Large intestine (tissue), 3 donors: ENCODE measurements at regions not wholly inside any gene's neighbourhood (a gene's known extent, or its start where the extent isn't known, plus 50 kb on each side); places are given as distances from the start of the nearest gene placed in this dataset.

ENCODE experiments used
- DNase-seq, 2 donors: peaks; one replicate each; pipeline versions ENCODE4 v3.0.0 to v3.0.0-alpha.2; 2013
- H3K27ac ChIP-seq: one replicate; pipeline ENCODE4 v1.5.1; 2013; ENCODE audit warnings: low read length
- H3K27me3 ChIP-seq: 2 replicates; pipeline ENCODE4 v1.6.1; 2013; ENCODE audit warnings: low read length; ENCODE audit not compliant: control insufficient read depth, insufficient read depth
- H3K36me3 ChIP-seq: 2 replicates; pipeline ENCODE4 v1.6.1; 2013; ENCODE audit warnings: low read length; ENCODE audit not compliant: control insufficient read depth, insufficient read depth
- H3K4me1 ChIP-seq: one replicate; pipeline ENCODE4 v1.6.1; 2013; ENCODE audit warnings: low read length; ENCODE audit not compliant: control insufficient read depth, insufficient read depth
- H3K4me3 ChIP-seq: one replicate; pipeline ENCODE4 v1.5.1; 2013; ENCODE audit warnings: low read length
- H3K9me3 ChIP-seq: one replicate; pipeline ENCODE4 v1.6.1; 2013; ENCODE audit warnings: mild to moderate bottlenecking, low read depth, low read length, moderate library complexity; ENCODE audit not compliant: control insufficient read depth
- WGBS: methylation state at CpG from one replicate; pipeline ENCODE4 v1.1.5; 2013; ENCODE audit warnings: low lambda C conversion rate; ENCODE audit not compliant: insufficient coverage; 5-methylcytosine and 5-hydroxymethylcytosine counted together

DNA sequence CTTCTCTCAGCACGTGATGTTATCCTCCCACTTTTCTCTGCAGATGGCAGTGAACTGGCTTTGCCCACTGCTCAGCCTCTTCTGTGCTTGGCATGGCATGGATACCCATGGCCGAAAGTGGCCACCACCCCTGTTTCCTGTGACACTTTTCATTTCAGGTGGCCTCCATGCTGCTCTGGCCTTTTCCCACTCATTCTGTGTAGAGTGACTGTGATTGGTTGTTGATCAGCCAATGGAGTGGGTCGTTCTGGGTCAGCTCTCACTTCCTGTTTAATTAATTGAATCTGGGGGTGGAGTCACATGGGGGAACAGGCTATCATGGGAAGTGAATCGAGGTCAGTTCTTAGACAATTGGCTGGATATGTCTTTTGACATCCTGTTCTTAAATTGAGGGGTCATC lies 350.1 kb upstream of the EEF2KMT start:
- no peaks in the 10 kb centered on the region for H3K4me1 ChIP-seq
- WGBS, result no CpG with 5 or more reads among the region's 4 CpGs
- H3K9me3 ChIP-seq, result no peaks in the 10 kb centered on the region
- H3K27me3 ChIP-seq, result no peaks in the 10 kb centered on the region
- H3K27ac ChIP-seq, result no peak overlapping the region
- DNase-seq, result no peak
- no peaks in the 10 kb centered on the region for H3K36me3 ChIP-seq
- H3K4me3 ChIP-seq, result no peak overlapping the region

- H3K9me3 ChIP-seq, result no peaks in the 10 kb centered on the region
- H3K4me3 ChIP-seq, result no peak overlapping the region
- no peak overlapping the region for H3K27ac ChIP-seq
- H3K36me3 ChIP-seq, result no peaks in the 10 kb centered on the region
- no peaks in the 10 kb centered on the region for H3K4me1 ChIP-seq
- no CpG with 5 or more reads among the region's 8 CpGs for WGBS
- DNase-seq, result no peak
- H3K27me3 ChIP-seq, result no peaks in the 10 kb centered on the region
Measured at GRCh38 chr16:5446623-5447240, 349.1 kb upstream of the EEF2KMT start.

- H3K4me1 ChIP-seq, result no peaks in the 10 kb centered on the region
- H3K9me3 ChIP-seq, result no peaks in the 10 kb centered on the region
- no peak overlapping the region for H3K4me3 ChIP-seq
- WGBS, result no CpG with 5 or more reads among the region's 7 CpGs
- DNase-seq, result no peak
- H3K27ac ChIP-seq, result no peak overlapping the region
- H3K36me3 ChIP-seq, result no peaks in the 10 kb centered on the region
- H3K27me3 ChIP-seq, result no peaks in the 10 kb centered on the region
Measured at GRCh38 chr16:5444189-5444588, 346.6 kb upstream of the EEF2KMT start.

DNA sequence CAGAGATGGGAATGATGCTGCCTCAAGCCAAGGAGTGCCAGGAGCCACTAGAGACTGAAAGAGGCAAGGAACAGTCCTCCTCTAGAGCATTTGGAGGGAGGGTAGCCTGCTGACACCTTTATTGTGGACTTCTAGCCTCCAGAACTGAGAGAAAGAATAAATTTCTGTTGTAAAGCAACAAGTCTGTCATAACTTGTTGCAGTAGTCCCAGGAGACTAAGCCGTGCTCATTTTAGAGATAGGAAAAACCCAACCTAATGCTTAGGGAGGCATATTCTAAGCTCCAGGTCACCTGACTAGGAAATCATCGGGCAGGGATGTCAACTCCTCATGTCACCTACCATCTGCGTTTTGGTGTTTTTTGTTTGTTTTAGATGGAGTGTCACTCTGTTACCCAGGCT lies 345.4 kb upstream of the EEF2KMT start:
- whole genome bisulfite sequencing, result no CpG with 5 or more reads among the region's 3 CpGs
- no peak for DNase-seq
- Histone ChIP-seq H3K9me3 (no peaks in the 10 kb centered on the region), H3K36me3 (no peaks in the 10 kb centered on the region), H3K4me3 (no peak overlapping the region), H3K4me1 (no peaks in the 10 kb centered on the region), H3K27me3 (no peaks in the 10 kb centered on the region), H3K27ac (no peak overlapping the region)

- 100% methylated on average over 1 of the region's 3 CpGs for WGBS
- DNase-seq, result no peak
- H3K4me3 ChIP-seq, result no peak overlapping the region
Measured at GRCh38 chr16:5442054-5442453, 344.5 kb upstream of the EEF2KMT start.

GRCh38 chr16:5438591-5438990 lies 341.0 kb upstream of the EEF2KMT start:
- Histone ChIP-seq H3K4me3 (no peak overlapping the region), H3K4me1 (no peaks in the 10 kb centered on the region), H3K27ac (no peak overlapping the region), H3K9me3 (no peaks in the 10 kb centered on the region), H3K36me3 (no peaks in the 10 kb centered on the region), H3K27me3 (no peaks in the 10 kb centered on the region)
- DNase-seq, result no peak
- WGBS, result no CpG with 5 or more reads among the region's 7 CpGs

More at GRCh38 chr16:5442054-5442453, 344.5 kb upstream of the EEF2KMT start:
- no peaks in the 10 kb centered on the region for H3K9me3 ChIP-seq
- no peak overlapping the region for H3K27ac ChIP-seq
- H3K27me3 ChIP-seq, result no peaks in the 10 kb centered on the region
- no peaks in the 10 kb centered on the region for H3K4me1 ChIP-seq
- H3K36me3 ChIP-seq, result no peaks in the 10 kb centered on the region

GRCh38 chr16:5433587-5433986 lies 336.0 kb upstream of the EEF2KMT start:
- no peaks in the 10 kb centered on the region for H3K27me3 ChIP-seq
- DNase-seq, result no peak
- no peak overlapping the region for H3K4me3 ChIP-seq
- H3K9me3 ChIP-seq, result no peaks in the 10 kb centered on the region
- WGBS, result 100% methylated on average over 1 of the region's 10 CpGs
- H3K4me1 ChIP-seq, result no peaks in the 10 kb centered on the region
- H3K36me3 ChIP-seq, result no peaks in the 10 kb centered on the region
- no peak overlapping the region for H3K27ac ChIP-seq

- 70% methylated on average over 5 of the region's 15 CpGs for WGBS
- Histone ChIP-seq H3K27me3 (no peaks in the 10 kb centered on the region), H3K4me3 (no peak overlapping the region), H3K9me3 (no peaks in the 10 kb centered on the region), H3K36me3 (no peaks in the 10 kb centered on the region), H3K4me1 (no peaks in the 10 kb centered on the region), H3K27ac (no peak overlapping the region)
- no peak for DNase-seq
Measured at GRCh38 chr16:5432166-5432565, 334.6 kb upstream of the EEF2KMT start.

DNA sequence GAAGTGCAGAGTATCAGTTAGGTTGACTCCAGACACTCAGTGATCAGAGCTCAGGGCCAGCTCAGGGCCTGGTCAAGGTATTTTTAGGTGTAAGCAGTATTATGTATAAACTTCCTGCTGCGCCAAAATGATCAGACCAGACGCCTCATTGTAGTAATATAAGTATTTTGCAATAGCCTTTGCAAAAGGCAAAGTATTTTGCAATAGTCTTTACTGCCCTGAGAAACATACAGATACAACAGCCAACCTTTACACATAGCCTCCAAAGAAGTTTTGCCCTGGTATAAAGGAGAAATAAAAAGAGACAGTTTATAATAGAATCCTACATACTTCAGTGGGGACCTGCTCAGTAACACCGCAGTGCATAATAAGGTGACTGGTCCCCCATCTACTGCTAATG lies 333.0 kb upstream of the EEF2KMT start:
- no peak overlapping the region for H3K4me3 ChIP-seq
- no peaks in the 10 kb centered on the region for H3K9me3 ChIP-seq
- no peaks in the 10 kb centered on the region for H3K4me1 ChIP-seq
- DNase-seq, result no peak
- H3K27ac ChIP-seq, result no peak overlapping the region
- H3K27me3 ChIP-seq, result no peaks in the 10 kb centered on the region
- no CpG with 5 or more reads among the region's 3 CpGs for WGBS
- no peaks in the 10 kb centered on the region for H3K36me3 ChIP-seq

DNA sequence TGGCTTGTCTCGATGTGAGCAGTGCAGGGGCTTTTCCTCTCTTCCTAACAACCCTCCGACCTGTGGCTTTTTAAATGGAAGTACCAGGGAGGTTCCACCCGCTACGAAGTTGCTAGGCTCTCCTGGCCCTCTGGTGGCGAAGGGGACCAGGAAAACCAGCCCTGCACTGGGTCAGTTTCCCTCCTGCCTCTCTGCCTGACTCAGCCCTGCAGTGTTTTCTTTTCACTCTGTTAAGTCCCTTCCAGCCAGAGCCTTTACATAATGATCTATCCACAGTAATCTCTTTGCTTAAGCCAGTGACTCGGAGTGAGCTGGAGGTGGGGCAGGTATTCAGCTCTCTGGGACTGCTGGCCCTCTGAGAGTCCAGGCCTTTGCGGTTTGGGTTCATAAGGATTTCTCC lies 331.3 kb upstream of the EEF2KMT start:
- no peak for DNase-seq

DNA sequence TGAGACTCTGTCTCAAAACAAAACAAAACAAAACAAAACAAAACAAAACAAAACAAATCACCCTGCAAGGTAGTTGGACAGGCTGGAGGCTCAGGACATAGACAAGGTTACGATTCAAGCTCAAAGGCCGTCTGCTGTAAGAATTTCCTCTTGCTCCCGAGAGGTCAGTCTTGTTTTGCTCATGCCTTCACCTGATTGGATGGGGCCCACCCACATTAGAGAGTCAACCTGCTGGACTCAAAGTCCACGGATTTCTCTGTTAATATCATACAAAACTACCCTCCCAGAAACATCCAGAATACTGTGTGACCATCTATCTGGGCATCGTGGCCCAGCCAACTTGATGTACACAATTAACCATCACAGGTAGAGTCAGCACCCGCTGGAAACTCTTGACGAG lies 330.0 kb upstream of the EEF2KMT start:
- Histone ChIP-seq H3K4me3 (no peak overlapping the region), H3K4me1 (no peaks in the 10 kb centered on the region), H3K27ac (no peak overlapping the region), H3K27me3 (no peaks in the 10 kb centered on the region), H3K9me3 (no peaks in the 10 kb centered on the region), H3K36me3 (no peaks in the 10 kb centered on the region)
- no peak for DNase-seq
- WGBS, result no CpG with 5 or more reads among the region's 7 CpGs

More for the DNA sequence above, 331.3 kb upstream of the EEF2KMT start:
- no peaks in the 10 kb centered on the region for H3K9me3 ChIP-seq
- no peak overlapping the region for H3K4me3 ChIP-seq
- no peak overlapping the region for H3K27ac ChIP-seq
- no peaks in the 10 kb centered on the region for H3K27me3 ChIP-seq
- no CpG with 5 or more reads among the region's 7 CpGs for WGBS
- no peaks in the 10 kb centered on the region for H3K36me3 ChIP-seq
- H3K4me1 ChIP-seq, result no peaks in the 10 kb centered on the region
